Progenitor cell of endocrine pancreas (in vitro differentiated cells): ENCODE measurements at regions not wholly inside any gene's neighbourhood (a gene's known extent, or its start where the extent isn't known, plus 50 kb on each side); places are given as distances from the start of the nearest gene placed in this dataset.

Source experiments
- DNase-seq: peaks from one replicate; pipeline ENCODE4 v3.0.0; 2021; ENCODE audit warnings: low spot score; ENCODE audit not compliant: unreplicated experiment
- H3K27ac Mint-ChIP-seq: 2 replicates; pipeline ENCODE4 v1.8.0; 2021; ENCODE audit warnings: mild to moderate bottlenecking, moderate library complexity, mixed read lengths
- H3K27me3 Mint-ChIP-seq: 2 replicates; pipeline ENCODE4 v1.8.0; 2021; ENCODE audit warnings: mixed read lengths
- H3K36me3 Mint-ChIP-seq: 2 replicates; pipeline ENCODE4 v1.8.0; 2022; ENCODE audit warnings: mixed read lengths; ENCODE audit not compliant: insufficient read depth
- H3K4me1 Mint-ChIP-seq: 2 replicates; pipeline ENCODE4 v1.8.0; 2021; ENCODE audit warnings: low read depth, mixed read lengths
- H3K4me3 Mint-ChIP-seq: 2 replicates; pipeline ENCODE4 v1.8.0; 2021; ENCODE audit warnings: low read depth, mild to moderate bottlenecking, moderate library complexity, mixed read lengths
- H3K9me3 Mint-ChIP-seq: 2 replicates; pipeline ENCODE4 v1.8.0; 2021; ENCODE audit warnings: low read depth, mixed read lengths
- TF ChIP-seq, protein P1 (sequence below): fragments of 200-600 bp; sonication (generic); IDR thresholded peaks from one replicate; pipeline ENCODE4 v1.5.0; 2021; ENCODE audit warnings: antibody characterized with exemption, mild to moderate bottlenecking; ENCODE audit not compliant: unreplicated experiment

DNA sequence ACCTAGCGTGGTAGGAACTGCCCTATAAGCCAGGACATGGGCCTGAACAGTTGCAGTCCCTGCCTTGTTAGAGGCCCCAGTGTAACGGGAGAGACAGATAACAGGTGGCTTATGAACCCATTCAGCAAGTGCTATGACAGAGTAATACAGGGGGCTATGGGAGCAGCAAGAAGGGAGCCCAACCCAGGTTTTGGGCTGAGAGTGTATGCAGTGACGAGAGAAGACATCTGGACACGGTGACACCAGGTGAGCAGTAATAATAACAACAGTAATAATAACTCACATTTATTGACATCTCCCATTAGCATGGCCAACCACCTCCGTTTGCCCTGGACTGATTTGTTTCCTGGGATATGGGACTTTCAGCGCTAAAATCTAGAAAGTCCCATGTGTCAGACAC, 100.8 kb downstream of the IRX5 start:
- no peaks in the 10 kb centered on the region for H3K4me1 Mint-ChIP-seq
- H3K27me3 Mint-ChIP-seq = peaks cover 12% of the 10 kb centered on the region
- H3K9me3 Mint-ChIP-seq = peaks cover 14% of the 10 kb centered on the region
- no peak for DNase-seq
- H3K36me3 Mint-ChIP-seq = no peaks in the 10 kb centered on the region
- no peak overlapping the region for H3K27ac Mint-ChIP-seq
- no peak overlapping the region for H3K4me3 Mint-ChIP-seq
- TF ChIP-seq, protein P1, sequence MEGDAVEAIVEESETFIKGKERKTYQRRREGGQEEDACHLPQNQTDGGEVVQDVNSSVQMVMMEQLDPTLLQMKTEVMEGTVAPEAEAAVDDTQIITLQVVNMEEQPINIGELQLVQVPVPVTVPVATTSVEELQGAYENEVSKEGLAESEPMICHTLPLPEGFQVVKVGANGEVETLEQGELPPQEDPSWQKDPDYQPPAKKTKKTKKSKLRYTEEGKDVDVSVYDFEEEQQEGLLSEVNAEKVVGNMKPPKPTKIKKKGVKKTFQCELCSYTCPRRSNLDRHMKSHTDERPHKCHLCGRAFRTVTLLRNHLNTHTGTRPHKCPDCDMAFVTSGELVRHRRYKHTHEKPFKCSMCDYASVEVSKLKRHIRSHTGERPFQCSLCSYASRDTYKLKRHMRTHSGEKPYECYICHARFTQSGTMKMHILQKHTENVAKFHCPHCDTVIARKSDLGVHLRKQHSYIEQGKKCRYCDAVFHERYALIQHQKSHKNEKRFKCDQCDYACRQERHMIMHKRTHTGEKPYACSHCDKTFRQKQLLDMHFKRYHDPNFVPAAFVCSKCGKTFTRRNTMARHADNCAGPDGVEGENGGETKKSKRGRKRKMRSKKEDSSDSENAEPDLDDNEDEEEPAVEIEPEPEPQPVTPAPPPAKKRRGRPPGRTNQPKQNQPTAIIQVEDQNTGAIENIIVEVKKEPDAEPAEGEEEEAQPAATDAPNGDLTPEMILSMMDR = no peak

DNA sequence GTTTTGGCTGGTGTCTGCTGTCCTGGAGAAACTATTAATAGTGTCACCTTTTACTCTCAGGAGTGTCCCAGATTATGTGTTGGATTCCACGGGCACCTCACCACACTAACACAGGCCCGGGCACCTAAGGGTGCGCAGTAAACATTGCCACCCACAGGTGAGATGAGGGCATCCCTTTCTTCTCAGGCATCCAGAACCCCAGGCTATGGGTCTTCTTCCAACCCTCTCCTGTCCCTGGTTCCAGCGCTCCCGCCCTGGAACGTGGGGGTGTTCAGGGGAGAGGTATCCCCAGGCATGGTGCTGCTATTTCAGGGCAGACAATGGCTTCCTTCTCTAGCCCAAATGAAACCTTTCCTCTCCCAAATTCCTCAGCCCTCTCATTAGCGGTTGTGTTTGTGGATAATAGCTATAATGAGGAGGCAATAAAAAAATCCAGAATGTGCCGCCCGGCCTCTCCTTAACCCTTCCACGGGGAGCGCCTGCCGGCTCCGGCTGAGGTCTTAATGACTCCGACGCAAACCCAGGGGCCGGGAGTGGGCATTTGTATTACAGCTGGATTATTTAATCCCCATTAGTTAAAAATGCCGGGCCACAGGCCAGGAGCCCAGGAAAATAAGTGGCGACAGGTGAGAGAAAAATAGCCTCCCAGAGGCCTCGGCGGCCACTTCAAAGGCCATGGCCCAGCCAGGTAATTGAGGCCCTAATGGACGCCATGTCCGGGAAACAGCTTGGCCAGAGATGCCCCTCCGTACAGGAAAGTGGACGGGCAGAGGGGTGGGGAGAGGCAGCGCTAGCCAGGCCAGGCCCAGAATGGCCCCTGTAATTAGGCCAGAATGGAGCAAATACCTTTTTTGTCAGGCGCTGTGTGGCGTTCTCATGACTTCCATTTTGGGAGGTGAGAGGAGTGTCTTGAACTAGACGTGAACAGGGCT, 102.8 kb downstream of the IRX5 start:
- TF ChIP-seq, protein P1 = no peak
- Mint-ChIP-seq H3K36me3 (no peaks in the 10 kb centered on the region), H3K27ac (no peak overlapping the region), H3K9me3 (peaks cover 9% of the 10 kb centered on the region), H3K27me3 (peaks cover 21% of the 10 kb centered on the region), H3K4me3 (no peak overlapping the region), H3K4me1 (peaks cover 4% of the 10 kb centered on the region)
- no peak for DNase-seq

DNA sequence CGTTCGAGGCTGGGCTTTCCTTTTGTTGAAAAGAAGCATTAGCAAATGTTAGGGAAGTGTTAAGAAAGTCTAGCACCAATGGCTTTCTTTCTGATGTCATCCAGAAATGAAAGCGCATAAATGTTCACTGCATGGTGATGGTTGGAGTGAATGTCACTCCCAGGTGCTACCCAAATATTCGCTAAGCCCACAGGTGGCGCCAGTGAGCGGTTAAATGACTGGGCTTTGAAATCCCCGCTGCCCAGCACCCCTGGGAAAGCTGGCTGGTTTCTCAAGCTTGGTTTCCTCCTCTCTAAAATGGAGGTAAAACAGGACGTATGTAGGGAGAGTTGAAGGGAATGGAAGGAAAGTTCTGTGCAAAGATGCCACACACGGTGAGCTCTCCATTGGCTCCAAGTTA, 104.4 kb downstream of the IRX5 start:
- Mint-ChIP-seq H3K4me1 (peaks cover 4% of the 10 kb centered on the region), H3K27ac (no peak overlapping the region), H3K36me3 (no peaks in the 10 kb centered on the region), H3K27me3 (peaks cover 29% of the 10 kb centered on the region), H3K4me3 (no peak overlapping the region), H3K9me3 (no peaks in the 10 kb centered on the region)
- DNase-seq = peak; percentile 27
- TF ChIP-seq, protein P1 = peak; percentile 62

DNA sequence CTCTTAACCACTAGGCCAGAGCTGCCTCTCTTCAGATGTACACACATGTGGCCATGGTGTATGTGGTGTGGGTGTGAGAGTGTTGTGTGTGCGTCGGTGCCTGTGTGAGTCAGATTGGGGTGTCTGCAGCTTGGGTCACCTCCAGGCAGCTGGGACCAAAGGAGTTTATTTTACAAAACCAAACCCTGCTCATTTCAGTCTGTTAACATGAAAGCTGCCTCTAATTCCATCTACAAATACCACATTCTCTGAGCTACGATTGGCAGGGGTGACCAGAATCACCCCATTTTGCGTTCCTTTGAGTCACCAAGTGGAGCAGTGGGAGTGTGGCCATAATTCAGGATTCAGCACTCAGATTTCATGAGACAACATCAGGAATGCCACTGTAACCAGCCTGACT, 105.3 kb downstream of the IRX5 start:
- no peak overlapping the region for H3K27ac Mint-ChIP-seq
- TF ChIP-seq, protein P1 = no peak
- no peak for DNase-seq
- H3K27me3 Mint-ChIP-seq = peaks cover 32% of the 10 kb centered on the region
- H3K9me3 Mint-ChIP-seq = no peaks in the 10 kb centered on the region
- H3K4me3 Mint-ChIP-seq = no peak overlapping the region
- H3K4me1 Mint-ChIP-seq = peaks cover 4% of the 10 kb centered on the region
- H3K36me3 Mint-ChIP-seq = no peaks in the 10 kb centered on the region

DNA sequence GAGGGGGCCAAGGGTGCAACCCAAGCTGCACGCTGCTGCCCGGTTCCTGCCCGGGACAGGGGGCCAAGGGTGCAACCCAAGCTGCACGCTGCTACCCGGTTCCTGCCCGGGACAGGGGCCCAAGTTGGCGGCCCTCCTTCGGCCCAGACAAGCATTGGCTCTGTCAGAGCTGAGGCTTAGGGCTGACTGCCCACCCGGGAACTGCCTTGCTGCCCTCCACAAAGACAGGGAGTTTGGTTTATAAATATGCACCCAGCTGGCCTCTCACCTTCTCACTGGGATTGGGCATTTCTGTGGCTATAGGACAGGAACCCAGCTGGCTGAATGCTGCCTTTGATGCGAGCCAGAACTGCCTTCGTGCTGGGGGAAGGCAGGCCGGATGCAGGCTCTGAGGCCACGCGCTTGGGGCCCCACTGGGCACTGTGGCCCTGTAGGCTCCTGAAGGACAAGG, 105.7 kb downstream of the IRX5 start:
- Mint-ChIP-seq H3K4me3 (no peak overlapping the region), H3K4me1 (peaks cover 4% of the 10 kb centered on the region), H3K27ac (no peak overlapping the region), H3K9me3 (no peaks in the 10 kb centered on the region), H3K27me3 (peaks cover 30% of the 10 kb centered on the region), H3K36me3 (no peaks in the 10 kb centered on the region)
- TF ChIP-seq, protein P1 = no peak
- no peak for DNase-seq
